Astrocyte (in vitro differentiated cells and primary cell): ENCODE measurements at regions not wholly inside any gene's neighbourhood (a gene's known extent, or its start where the extent isn't known, plus 50 kb on each side); places are given as distances from the start of the nearest gene placed in this dataset.
A peak's percentile ranks its signal among the peaks of the same experiment; 100 is the strongest.

Experiments used
- DNase-seq: peaks from one replicate; pipeline ENCODE4 v3.0.0-alpha.2; 2010; ENCODE audit warnings: low read depth
- FAIRE-seq: peaks from 2 replicates; lab custom pipeline; 2011; peaks lifted over from hg19 to GRCh38; lab: Jason Lieb, UNC
- H2AFZ ChIP-seq: 2 replicates; pipeline ENCODE4 v1.6.0; 2012; ENCODE audit warnings: low read depth, low read length, inconsistent platforms
- H3K27ac ChIP-seq: 2 replicates; pipeline ENCODE4 v1.5.1; 2011; ENCODE audit warnings: low read depth, low read length, inconsistent platforms
- H3K27me3 ChIP-seq: 2 replicates; pipeline ENCODE4 v1.6.0; 2011; ENCODE audit warnings: low read length, inconsistent platforms; ENCODE audit not compliant: insufficient read depth
- H3K36me3 ChIP-seq: 2 replicates; pipeline ENCODE4 v1.5.1; 2011; ENCODE audit warnings: low read length, inconsistent platforms; ENCODE audit not compliant: insufficient read depth
- H3K4me1 ChIP-seq: 2 replicates; pipeline ENCODE4 v1.5.1; 2011; ENCODE audit warnings: low read length, inconsistent platforms; ENCODE audit not compliant: insufficient read depth
- H3K4me2 ChIP-seq: 2 replicates; pipeline ENCODE4 v1.6.0; 2012; ENCODE audit warnings: low read length, inconsistent platforms
- H3K4me3 ChIP-seq: 2 replicates; pipeline ENCODE4 v1.5.1; 2011; ENCODE audit warnings: low read depth, mild to moderate bottlenecking, low read length, inconsistent platforms; ENCODE audit not compliant: insufficient read depth
- H3K79me2 ChIP-seq: 2 replicates; pipeline ENCODE4 v1.6.0; 2012; ENCODE audit warnings: mild to moderate bottlenecking, low read length, inconsistent platforms; ENCODE audit not compliant: insufficient read depth
- H3K9ac ChIP-seq: 2 replicates; pipeline ENCODE4 v1.6.0; 2012; ENCODE audit warnings: mild to moderate bottlenecking, low read length, inconsistent platforms
- H3K9me3 ChIP-seq: 2 replicates; pipeline ENCODE4 v1.5.1; 2012; ENCODE audit warnings: low read depth, mild to moderate bottlenecking, low read length, inconsistent platforms; ENCODE audit not compliant: insufficient read depth
- H4K20me1 ChIP-seq: 2 replicates; pipeline ENCODE4 v1.6.0; 2012; ENCODE audit warnings: low read length, inconsistent platforms; ENCODE audit not compliant: insufficient read depth
- H3K27ac Mint-ChIP-seq: one replicate; pipeline ENCODE4 v1.8.0; 2021; ENCODE audit warnings: mild to moderate bottlenecking, mixed read lengths; ENCODE audit not compliant: unreplicated experiment
- H3K27me3 Mint-ChIP-seq: one replicate; pipeline ENCODE4 v1.8.0; 2021; ENCODE audit warnings: low read depth, mixed read lengths; ENCODE audit not compliant: unreplicated experiment
- H3K36me3 Mint-ChIP-seq: one replicate; pipeline ENCODE4 v1.8.0; 2021; ENCODE audit warnings: low read depth, mixed read lengths; ENCODE audit not compliant: unreplicated experiment
- H3K4me1 Mint-ChIP-seq: one replicate; pipeline ENCODE4 v1.8.0; 2021; ENCODE audit warnings: low read depth, mixed read lengths; ENCODE audit not compliant: unreplicated experiment
- H3K4me3 Mint-ChIP-seq: one replicate; pipeline ENCODE4 v1.8.0; 2021; ENCODE audit warnings: mild to moderate bottlenecking, moderate library complexity, mixed read lengths; ENCODE audit not compliant: unreplicated experiment
- H3K9me3 Mint-ChIP-seq: one replicate; pipeline ENCODE4 v1.8.0; 2021; ENCODE audit warnings: mild to moderate bottlenecking, mixed read lengths; ENCODE audit not compliant: unreplicated experiment
- EZH2 ChIP-seq: IDR thresholded peaks from 2 replicates; pipeline ENCODE4 v1.6.1; 2012; ENCODE audit warnings: mild to moderate bottlenecking, low read length, inconsistent platforms; ENCODE audit not compliant: insufficient read depth
- TF ChIP-seq, protein P1 (sequence below): IDR thresholded peaks from 2 replicates; pipeline ENCODE4 v1.5.1; 2011; ENCODE audit warnings: low read depth, mild to moderate bottlenecking, inconsistent platforms, low read length, moderate library complexity; ENCODE audit not compliant: insufficient read depth

- H3K4me2 ChIP-seq: no peak overlapping the region
- H3K79me2 ChIP-seq: no peaks in the 10 kb centered on the region
- peaks cover 9% of the 10 kb centered on the region for H3K9me3 Mint-ChIP-seq
- H3K36me3 ChIP-seq: no peaks in the 10 kb centered on the region
- no peak overlapping the region for H3K4me3 ChIP-seq
- H3K27ac ChIP-seq: no peak overlapping the region
- H4K20me1 ChIP-seq: no peaks in the 10 kb centered on the region
- H3K27me3 Mint-ChIP-seq: peaks cover 6% of the 10 kb centered on the region
- no peaks in the 10 kb centered on the region for H3K4me1 Mint-ChIP-seq
- DNase-seq (peak; percentile 70), FAIRE-seq (no peak)
- no peak overlapping the region for H3K4me3 Mint-ChIP-seq
- no peaks in the 10 kb centered on the region for H3K4me1 ChIP-seq
- no peaks in the 10 kb centered on the region for H3K9me3 ChIP-seq
- no peak overlapping the region for H2AFZ ChIP-seq
- no peak overlapping the region for H3K27ac Mint-ChIP-seq
- H3K9ac ChIP-seq: no peak overlapping the region
- no peaks in the 10 kb centered on the region for H3K36me3 Mint-ChIP-seq
- no peaks in the 10 kb centered on the region for H3K27me3 ChIP-seq
- TF ChIP-seq, protein P1, sequence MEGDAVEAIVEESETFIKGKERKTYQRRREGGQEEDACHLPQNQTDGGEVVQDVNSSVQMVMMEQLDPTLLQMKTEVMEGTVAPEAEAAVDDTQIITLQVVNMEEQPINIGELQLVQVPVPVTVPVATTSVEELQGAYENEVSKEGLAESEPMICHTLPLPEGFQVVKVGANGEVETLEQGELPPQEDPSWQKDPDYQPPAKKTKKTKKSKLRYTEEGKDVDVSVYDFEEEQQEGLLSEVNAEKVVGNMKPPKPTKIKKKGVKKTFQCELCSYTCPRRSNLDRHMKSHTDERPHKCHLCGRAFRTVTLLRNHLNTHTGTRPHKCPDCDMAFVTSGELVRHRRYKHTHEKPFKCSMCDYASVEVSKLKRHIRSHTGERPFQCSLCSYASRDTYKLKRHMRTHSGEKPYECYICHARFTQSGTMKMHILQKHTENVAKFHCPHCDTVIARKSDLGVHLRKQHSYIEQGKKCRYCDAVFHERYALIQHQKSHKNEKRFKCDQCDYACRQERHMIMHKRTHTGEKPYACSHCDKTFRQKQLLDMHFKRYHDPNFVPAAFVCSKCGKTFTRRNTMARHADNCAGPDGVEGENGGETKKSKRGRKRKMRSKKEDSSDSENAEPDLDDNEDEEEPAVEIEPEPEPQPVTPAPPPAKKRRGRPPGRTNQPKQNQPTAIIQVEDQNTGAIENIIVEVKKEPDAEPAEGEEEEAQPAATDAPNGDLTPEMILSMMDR: no peak
- no peak for TF ChIP-seq EZH2
Observed at GRCh38 chr4:144451766-144452450, 194.0 kb upstream of the HHIP start.

- no peak overlapping the region for H2AFZ ChIP-seq
- no peak overlapping the region for H3K27ac ChIP-seq
- H3K27me3 ChIP-seq: no peaks in the 10 kb centered on the region
- Mint-ChIP-seq H3K9me3 (no peaks in the 10 kb centered on the region), H3K4me3 (no peak overlapping the region), H3K27ac (no peak overlapping the region), H3K36me3 (no peaks in the 10 kb centered on the region), H3K27me3 (peaks cover 7% of the 10 kb centered on the region), H3K4me1 (no peaks in the 10 kb centered on the region)
- FAIRE-seq (no peak), DNase-seq (no peak)
- no peaks in the 10 kb centered on the region for H3K9me3 ChIP-seq
- H3K79me2 ChIP-seq: no peaks in the 10 kb centered on the region
- H4K20me1 ChIP-seq: no peaks in the 10 kb centered on the region
- TF ChIP-seq, protein P1: no peak
- no peak for TF ChIP-seq EZH2
- H3K36me3 ChIP-seq: no peaks in the 10 kb centered on the region
- H3K4me3 ChIP-seq: no peak overlapping the region
- no peak overlapping the region for H3K9ac ChIP-seq
- H3K4me2 ChIP-seq: no peak overlapping the region
- H3K4me1 ChIP-seq: no peaks in the 10 kb centered on the region
Observed at GRCh38 chr4:144456196-144456595, 189.8 kb upstream of the HHIP start.

- H3K27ac ChIP-seq: no peak overlapping the region
- no peaks in the 10 kb centered on the region for H3K4me1 ChIP-seq
- no peak overlapping the region for H3K4me2 ChIP-seq
- Mint-ChIP-seq H3K4me1 (no peaks in the 10 kb centered on the region), H3K9me3 (no peaks in the 10 kb centered on the region), H3K27me3 (peaks cover 1% of the 10 kb centered on the region), H3K36me3 (no peaks in the 10 kb centered on the region), H3K4me3 (no peak overlapping the region), H3K27ac (no peak overlapping the region)
- no peaks in the 10 kb centered on the region for H3K9me3 ChIP-seq
- no peaks in the 10 kb centered on the region for H3K79me2 ChIP-seq
- H4K20me1 ChIP-seq: no peaks in the 10 kb centered on the region
- no peak overlapping the region for H2AFZ ChIP-seq
- FAIRE-seq (no peak), DNase-seq (no peak)
- H3K36me3 ChIP-seq: no peaks in the 10 kb centered on the region
- H3K27me3 ChIP-seq: no peaks in the 10 kb centered on the region
- TF ChIP-seq, protein P1: no peak
- TF ChIP-seq EZH2: no peak
- H3K4me3 ChIP-seq: no peak overlapping the region
- no peak overlapping the region for H3K9ac ChIP-seq
Observed at GRCh38 chr4:144461906-144462305, 184.1 kb upstream of the HHIP start.
